ENCODE measurements at regions not wholly inside any gene's neighbourhood (a gene's known extent, or its start where the extent isn't known, plus 50 kb on each side); places are given as distances from the start of the nearest gene placed in this dataset.
A peak's percentile ranks its signal among the peaks of the same experiment; 100 is the strongest.

GRCh38 chr12:125247477-125247876 lies 182.2 kb downstream of the AACS start:
- no peak overlapping the region for H3K4me3 ChIP-seq (ENCODE audit: insufficient read depth, low read length, poor library complexity, severe bottlenecking)
- H3K9ac ChIP-seq (ENCODE audit: low read length) = no peak overlapping the region
- H3K79me2 ChIP-seq (ENCODE audit: insufficient read depth, low read length) = no peaks in the 10 kb centered on the region
- H3F3A ChIP-seq (ENCODE audit: insufficient read depth) = peaks cover 19% of the 10 kb centered on the region; the same call in 1 of the 2 replicates
- no peak overlapping the region for H2AFZ ChIP-seq (ENCODE audit: low read depth, low read length, severe bottlenecking)
- H3K27ac ChIP-seq (ENCODE audit: low read depth, low read length) = no peak overlapping the region
- no peaks in the 10 kb centered on the region for H3K9me2 ChIP-seq (replicated peaks; ENCODE audit: insufficient read depth, low read length)
- no peak for TF ChIP-seq EZH2phosphoT487 (conservative IDR thresholded peaks at IDR 0.05; ENCODE audit: low read length)
- no peak for TF ChIP-seq CTCF (IDR thresholded peaks at IDR 0.05; ENCODE audit: insufficient read depth, low read length, poor library complexity, severe bottlenecking)
- no peak overlapping the region for H3K4me2 ChIP-seq (ENCODE audit: low read depth, low read length, poor library complexity, severe bottlenecking)
- no peaks in the 10 kb centered on the region for H3K27me3 ChIP-seq (ENCODE audit: low read length)
- H3K9me3 ChIP-seq (ENCODE audit: insufficient read depth, low read length) = no peaks in the 10 kb centered on the region
- no peaks in the 10 kb centered on the region for H4K20me1 ChIP-seq (ENCODE audit: low read depth, low read length)
- no peaks in the 10 kb centered on the region for H3K36me3 ChIP-seq (ENCODE audit: low read length)

GRCh38 chr12:125249066-125249824 lies 184.0 kb downstream of the AACS start:
- no peaks in the 10 kb centered on the region for H3K36me3 ChIP-seq (ENCODE audit: low read length)
- peak overlapping the region; percentile 7 for H3K4me3 ChIP-seq (ENCODE audit: insufficient read depth, low read length, poor library complexity, severe bottlenecking)
- peaks cover 19% of the 10 kb centered on the region; the same call in 1 of the 2 replicates for H3F3A ChIP-seq (ENCODE audit: insufficient read depth)
- no peaks in the 10 kb centered on the region for H3K9me2 ChIP-seq (replicated peaks; ENCODE audit: insufficient read depth, low read length)
- H3K79me2 ChIP-seq (ENCODE audit: insufficient read depth, low read length) = no peaks in the 10 kb centered on the region
- no peaks in the 10 kb centered on the region for H3K27me3 ChIP-seq (ENCODE audit: low read length)
- peak overlapping the region; percentile 35 for H3K9ac ChIP-seq (ENCODE audit: low read length)
- H4K20me1 ChIP-seq (ENCODE audit: low read depth, low read length) = no peaks in the 10 kb centered on the region
- no peaks in the 10 kb centered on the region for H3K9me3 ChIP-seq (ENCODE audit: insufficient read depth, low read length)
- H2AFZ ChIP-seq (ENCODE audit: low read depth, low read length, severe bottlenecking) = no peak overlapping the region
- TF ChIP-seq EZH2phosphoT487 (conservative IDR thresholded peaks at IDR 0.05; ENCODE audit: low read length) (no peak), CTCF (IDR thresholded peaks at IDR 0.05; ENCODE audit: insufficient read depth, low read length, poor library complexity, severe bottlenecking) (no peak)
- H3K27ac ChIP-seq (ENCODE audit: low read depth, low read length) = peak overlapping the region; percentile 84
- H3K4me2 ChIP-seq (ENCODE audit: low read depth, low read length, poor library complexity, severe bottlenecking) = peak overlapping the region; percentile 33

GRCh38 chr12:125249932-125250331 lies 184.7 kb downstream of the AACS start:
- peak overlapping the region; percentile 84 for H3K27ac ChIP-seq (ENCODE audit: low read depth, low read length)
- peaks cover 19% of the 10 kb centered on the region; the same call in 1 of the 2 replicates for H3F3A ChIP-seq (ENCODE audit: insufficient read depth)
- H3K9ac ChIP-seq (ENCODE audit: low read length) = peak overlapping the region; percentile 35
- no peaks in the 10 kb centered on the region for H4K20me1 ChIP-seq (ENCODE audit: low read depth, low read length)
- H3K9me2 ChIP-seq (replicated peaks; ENCODE audit: insufficient read depth, low read length) = no peaks in the 10 kb centered on the region
- no peaks in the 10 kb centered on the region for H3K27me3 ChIP-seq (ENCODE audit: low read length)
- TF ChIP-seq EZH2phosphoT487 (conservative IDR thresholded peaks at IDR 0.05; ENCODE audit: low read length) = no peak
- TF ChIP-seq CTCF (IDR thresholded peaks at IDR 0.05; ENCODE audit: insufficient read depth, low read length, poor library complexity, severe bottlenecking) = no peak
- H3K4me2 ChIP-seq (ENCODE audit: low read depth, low read length, poor library complexity, severe bottlenecking) = peak overlapping the region; percentile 33
- H3K79me2 ChIP-seq (ENCODE audit: insufficient read depth, low read length) = no peaks in the 10 kb centered on the region
- peak overlapping the region; percentile 7 for H3K4me3 ChIP-seq (ENCODE audit: insufficient read depth, low read length, poor library complexity, severe bottlenecking)
- H3K36me3 ChIP-seq (ENCODE audit: low read length) = no peaks in the 10 kb centered on the region
- no peak overlapping the region for H2AFZ ChIP-seq (ENCODE audit: low read depth, low read length, severe bottlenecking)
- no peaks in the 10 kb centered on the region for H3K9me3 ChIP-seq (ENCODE audit: insufficient read depth, low read length)
